ENCODE measurements at regions not wholly inside any gene's neighbourhood (a gene's known extent, or its start where the extent isn't known, plus 50 kb on each side); places are given as distances from the start of the nearest gene placed in this dataset.

DNA sequence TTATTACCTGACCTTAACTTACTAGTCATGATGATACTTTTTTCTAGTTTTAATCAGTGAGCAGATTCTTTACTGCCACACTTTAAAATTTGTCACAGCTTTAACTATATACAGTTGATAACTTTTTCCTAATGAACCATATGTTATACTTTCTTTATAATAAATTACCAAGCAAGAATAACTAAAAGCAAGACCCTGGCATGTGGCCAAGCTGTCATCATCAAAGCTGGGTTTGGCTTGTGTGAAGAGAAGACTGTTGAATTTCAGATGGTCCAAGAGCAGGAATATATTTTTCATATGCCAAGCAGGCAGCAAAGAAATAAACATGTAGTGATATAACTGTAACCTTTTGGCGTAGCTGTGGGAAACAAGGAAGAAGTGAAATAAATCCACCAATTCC, 93.5 kb downstream of the PUS7L start:
- H3K9me3 Mint-ChIP-seq (ENCODE audit: unreplicated experiment), result no peaks in the 10 kb centered on the region
- no peak overlapping the region for H3K4me3 Mint-ChIP-seq (ENCODE audit: unreplicated experiment)
- no peak overlapping the region for H3K27ac Mint-ChIP-seq (ENCODE audit: unreplicated experiment)
- TF ChIP-seq, protein P1, sequence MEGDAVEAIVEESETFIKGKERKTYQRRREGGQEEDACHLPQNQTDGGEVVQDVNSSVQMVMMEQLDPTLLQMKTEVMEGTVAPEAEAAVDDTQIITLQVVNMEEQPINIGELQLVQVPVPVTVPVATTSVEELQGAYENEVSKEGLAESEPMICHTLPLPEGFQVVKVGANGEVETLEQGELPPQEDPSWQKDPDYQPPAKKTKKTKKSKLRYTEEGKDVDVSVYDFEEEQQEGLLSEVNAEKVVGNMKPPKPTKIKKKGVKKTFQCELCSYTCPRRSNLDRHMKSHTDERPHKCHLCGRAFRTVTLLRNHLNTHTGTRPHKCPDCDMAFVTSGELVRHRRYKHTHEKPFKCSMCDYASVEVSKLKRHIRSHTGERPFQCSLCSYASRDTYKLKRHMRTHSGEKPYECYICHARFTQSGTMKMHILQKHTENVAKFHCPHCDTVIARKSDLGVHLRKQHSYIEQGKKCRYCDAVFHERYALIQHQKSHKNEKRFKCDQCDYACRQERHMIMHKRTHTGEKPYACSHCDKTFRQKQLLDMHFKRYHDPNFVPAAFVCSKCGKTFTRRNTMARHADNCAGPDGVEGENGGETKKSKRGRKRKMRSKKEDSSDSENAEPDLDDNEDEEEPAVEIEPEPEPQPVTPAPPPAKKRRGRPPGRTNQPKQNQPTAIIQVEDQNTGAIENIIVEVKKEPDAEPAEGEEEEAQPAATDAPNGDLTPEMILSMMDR (IDR thresholded peaks at IDR 0.05; ENCODE audit: partially characterized antibody, unreplicated experiment), result no peak
- no peaks in the 10 kb centered on the region for H3K4me1 Mint-ChIP-seq (ENCODE audit: low read depth, unreplicated experiment)
- no peak for DNase-seq
- no peaks in the 10 kb centered on the region for H3K36me3 Mint-ChIP-seq (ENCODE audit: unreplicated experiment)
- no peaks in the 10 kb centered on the region for H3K27me3 Mint-ChIP-seq (ENCODE audit: unreplicated experiment)

DNA sequence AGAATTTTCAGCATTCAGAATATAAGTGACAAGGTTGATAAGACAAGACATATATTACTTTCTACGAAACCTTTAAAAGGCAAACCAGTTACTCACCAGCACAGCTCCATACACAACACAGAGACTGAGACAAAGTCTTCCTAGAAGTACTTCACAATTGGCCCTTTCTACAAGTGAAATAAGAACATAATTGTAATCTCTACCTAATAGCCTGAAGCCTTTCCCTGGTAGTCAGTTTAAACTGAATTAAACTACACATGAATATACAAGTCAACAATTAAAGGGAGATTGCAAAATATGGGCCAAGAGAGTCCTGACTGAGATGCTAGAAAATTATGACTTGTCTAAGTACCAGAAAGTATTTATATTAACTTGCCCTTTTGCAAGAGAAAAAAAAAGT, 95.9 kb downstream of the PUS7L start:
- no peaks in the 10 kb centered on the region for H3K36me3 Mint-ChIP-seq (ENCODE audit: unreplicated experiment)
- H3K27me3 Mint-ChIP-seq (ENCODE audit: unreplicated experiment), result no peaks in the 10 kb centered on the region
- no peaks in the 10 kb centered on the region for H3K4me1 Mint-ChIP-seq (ENCODE audit: low read depth, unreplicated experiment)
- no peak overlapping the region for H3K4me3 Mint-ChIP-seq (ENCODE audit: unreplicated experiment)
- H3K27ac Mint-ChIP-seq (ENCODE audit: unreplicated experiment), result no peak overlapping the region
- DNase-seq, result no peak
- TF ChIP-seq, protein P1 (IDR thresholded peaks at IDR 0.05; ENCODE audit: partially characterized antibody, unreplicated experiment), result no peak
- H3K9me3 Mint-ChIP-seq (ENCODE audit: unreplicated experiment), result no peaks in the 10 kb centered on the region

DNA sequence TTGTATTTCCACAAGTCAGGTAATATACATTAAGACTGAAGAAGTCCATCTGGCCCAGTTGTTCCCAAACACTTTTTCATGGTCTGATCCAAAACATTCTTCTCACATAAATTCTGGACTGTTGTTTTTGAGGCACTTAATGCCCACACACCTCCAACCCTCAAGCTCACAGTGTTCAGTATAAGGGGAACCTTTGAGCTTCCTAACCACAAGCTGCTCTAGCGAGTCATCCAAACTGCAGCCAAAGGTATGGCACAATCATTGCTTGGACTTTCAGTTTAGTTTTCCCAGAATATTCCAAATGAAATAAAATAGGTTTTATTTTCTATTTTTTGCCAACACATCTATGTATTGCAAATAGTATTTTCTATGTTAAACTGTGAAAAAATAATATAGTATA, 103.0 kb downstream of the PUS7L start:
- Mint-ChIP-seq H3K36me3 (ENCODE audit: unreplicated experiment) (no peaks in the 10 kb centered on the region), H3K4me3 (ENCODE audit: unreplicated experiment) (no peak overlapping the region), H3K27ac (ENCODE audit: unreplicated experiment) (no peak overlapping the region), H3K9me3 (ENCODE audit: unreplicated experiment) (no peaks in the 10 kb centered on the region), H3K4me1 (ENCODE audit: low read depth, unreplicated experiment) (no peaks in the 10 kb centered on the region), H3K27me3 (ENCODE audit: unreplicated experiment) (peaks cover 2% of the 10 kb centered on the region)
- TF ChIP-seq, protein P1 (IDR thresholded peaks at IDR 0.05; ENCODE audit: partially characterized antibody, unreplicated experiment), result no peak
- no peak for DNase-seq

DNA sequence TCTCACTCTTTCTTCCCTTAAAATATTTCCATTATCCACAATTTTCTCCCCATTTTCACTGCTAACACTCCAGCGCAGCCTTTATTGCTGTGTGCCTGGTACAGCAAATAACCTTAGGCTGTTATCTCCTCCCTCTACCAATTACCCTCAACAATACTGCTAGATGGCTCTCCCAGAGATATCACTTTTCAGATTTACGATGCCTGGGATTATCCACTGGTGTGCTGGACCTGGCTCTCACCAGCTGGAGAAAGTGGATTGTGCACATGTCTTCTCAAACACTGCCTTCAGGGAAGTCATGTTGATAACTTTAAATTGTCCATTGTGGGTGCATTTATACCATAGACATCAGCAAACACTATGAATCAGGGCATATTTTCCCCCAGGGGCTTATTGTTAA, 101.9 kb upstream of the ADAMTS20 start:
- H3K4me1 Mint-ChIP-seq (ENCODE audit: low read depth, unreplicated experiment), result no peaks in the 10 kb centered on the region
- H3K27me3 Mint-ChIP-seq (ENCODE audit: unreplicated experiment), result peaks cover 2% of the 10 kb centered on the region
- DNase-seq, result no peak
- H3K4me3 Mint-ChIP-seq (ENCODE audit: unreplicated experiment), result no peak overlapping the region
- H3K36me3 Mint-ChIP-seq (ENCODE audit: unreplicated experiment), result no peaks in the 10 kb centered on the region
- no peak overlapping the region for H3K27ac Mint-ChIP-seq (ENCODE audit: unreplicated experiment)
- H3K9me3 Mint-ChIP-seq (ENCODE audit: unreplicated experiment), result no peaks in the 10 kb centered on the region
- TF ChIP-seq, protein P1 (IDR thresholded peaks at IDR 0.05; ENCODE audit: partially characterized antibody, unreplicated experiment), result no peak

DNA sequence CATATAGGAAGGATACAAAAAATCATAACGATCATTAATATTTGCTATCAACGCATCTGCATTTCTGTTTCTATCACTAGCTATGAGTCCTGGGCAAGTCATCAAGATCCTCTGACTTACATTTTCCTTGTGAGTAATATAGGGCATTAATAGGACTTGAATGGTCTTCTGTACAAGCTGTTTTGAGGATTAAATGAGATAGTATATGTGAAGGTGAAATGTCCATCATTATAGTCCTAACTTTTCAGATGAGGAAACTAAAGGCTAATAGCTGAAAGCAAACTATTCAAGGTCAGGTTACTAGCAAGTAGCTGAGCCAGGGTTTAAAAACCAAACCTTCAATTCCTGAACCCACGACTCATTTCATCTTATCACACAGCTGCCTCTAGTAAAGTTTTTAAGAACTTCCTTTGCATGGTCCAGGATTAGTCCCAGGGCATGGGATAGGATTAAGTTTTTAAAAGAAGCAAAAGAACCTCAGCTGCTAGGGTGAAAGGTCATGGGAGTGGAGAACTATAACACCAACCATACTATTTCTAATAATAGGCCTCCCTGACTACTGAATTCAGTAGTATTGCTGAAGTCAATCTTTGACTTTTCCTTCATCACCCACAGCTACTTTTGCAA, 101.4 kb upstream of the ADAMTS20 start:
- H3K4me1 Mint-ChIP-seq (ENCODE audit: low read depth, unreplicated experiment), result no peaks in the 10 kb centered on the region
- no peaks in the 10 kb centered on the region for H3K9me3 Mint-ChIP-seq (ENCODE audit: unreplicated experiment)
- H3K4me3 Mint-ChIP-seq (ENCODE audit: unreplicated experiment), result no peak overlapping the region
- no peak overlapping the region for H3K27ac Mint-ChIP-seq (ENCODE audit: unreplicated experiment)
- TF ChIP-seq, protein P1 (IDR thresholded peaks at IDR 0.05; ENCODE audit: partially characterized antibody, unreplicated experiment), result no peak
- no peaks in the 10 kb centered on the region for H3K36me3 Mint-ChIP-seq (ENCODE audit: unreplicated experiment)
- DNase-seq, result no peak
- peaks cover 2% of the 10 kb centered on the region for H3K27me3 Mint-ChIP-seq (ENCODE audit: unreplicated experiment)
